ENCODE measurements at regions not wholly inside any gene's neighbourhood (a gene's known extent, or its start where the extent isn't known, plus 50 kb on each side); places are given as distances from the start of the nearest gene placed in this dataset.

DNA sequence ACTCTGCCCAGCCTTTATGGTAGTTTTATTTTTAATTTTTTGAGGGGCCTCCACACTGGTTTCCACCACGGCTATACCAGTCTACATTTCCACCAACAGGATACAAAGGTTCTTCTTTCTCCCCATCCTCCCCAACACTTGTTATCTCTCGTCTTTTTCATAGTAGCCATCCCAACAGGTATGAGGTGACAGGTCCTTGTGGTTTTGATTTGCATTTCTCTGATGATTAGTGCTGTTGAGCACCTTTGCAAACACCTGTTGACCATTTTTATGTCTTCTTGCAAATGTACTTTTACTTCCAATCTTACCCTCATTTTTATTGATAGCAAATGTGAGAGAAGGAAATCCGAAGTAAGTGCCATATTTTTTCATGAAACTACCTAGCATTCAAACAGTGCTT is 195.4 kb upstream of the PREP start:
- DNase-seq, result no peak

DNA sequence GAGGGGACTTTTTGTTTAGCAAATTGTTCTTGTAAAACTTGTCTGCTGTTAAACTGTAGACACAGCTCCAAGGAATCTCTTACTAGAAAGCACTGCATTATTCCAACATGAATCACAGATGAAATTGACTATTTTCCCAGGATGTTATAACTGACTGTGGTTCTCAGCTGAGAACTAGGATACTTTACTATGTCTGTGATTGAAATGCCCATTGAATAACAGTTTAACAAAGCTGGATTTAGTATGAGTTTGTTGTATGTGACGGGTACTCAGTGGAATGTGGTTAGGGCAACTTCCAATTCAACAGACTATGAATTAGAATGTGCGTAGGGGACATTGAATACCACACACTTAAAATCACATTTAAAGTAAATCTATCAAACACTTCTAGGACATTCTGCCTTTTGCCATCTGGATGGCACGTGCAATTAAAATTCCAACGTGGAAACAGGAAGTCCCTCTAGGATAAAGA is 193.4 kb upstream of the PREP start:
- no peak for DNase-seq

DNA sequence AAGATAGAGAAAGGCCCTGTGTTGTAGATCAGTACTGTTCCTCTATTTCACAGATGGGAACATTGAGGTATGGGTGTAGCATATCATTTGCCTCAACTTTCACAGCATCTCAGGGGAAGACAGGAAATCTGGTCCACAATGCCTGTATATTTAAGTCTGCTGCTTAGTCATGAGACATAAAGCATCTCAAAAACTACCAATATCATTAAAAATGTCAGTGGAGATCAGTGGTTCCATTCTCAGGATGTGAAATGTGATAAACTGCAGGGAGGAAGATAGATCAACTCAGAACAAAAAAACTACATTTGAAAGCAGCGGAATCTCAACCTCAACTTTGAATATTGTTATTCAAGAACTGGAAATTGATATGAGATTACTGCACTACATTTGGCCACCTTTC is 192.9 kb upstream of the PREP start:
- no peak for DNase-seq

DNA sequence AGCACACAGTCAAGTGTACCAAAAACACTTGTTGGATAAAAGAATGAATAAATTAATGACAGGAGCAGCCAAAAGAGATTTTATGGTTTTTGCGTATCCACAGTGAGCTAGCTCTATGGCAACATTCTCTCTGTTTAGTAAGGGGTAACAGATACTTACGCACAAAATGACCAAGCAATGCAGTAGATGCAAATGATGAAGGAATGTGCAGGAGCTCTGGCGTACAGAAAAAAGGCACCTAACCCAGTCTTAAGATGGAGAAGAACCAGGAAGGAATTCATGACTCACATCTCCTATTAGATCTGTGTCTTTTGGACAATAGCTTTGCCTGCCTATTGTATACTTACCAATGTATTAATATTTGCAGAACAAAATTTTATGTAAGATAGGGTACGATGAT is 191.9 kb upstream of the PREP start:
- DNase-seq, result no peak

DNA sequence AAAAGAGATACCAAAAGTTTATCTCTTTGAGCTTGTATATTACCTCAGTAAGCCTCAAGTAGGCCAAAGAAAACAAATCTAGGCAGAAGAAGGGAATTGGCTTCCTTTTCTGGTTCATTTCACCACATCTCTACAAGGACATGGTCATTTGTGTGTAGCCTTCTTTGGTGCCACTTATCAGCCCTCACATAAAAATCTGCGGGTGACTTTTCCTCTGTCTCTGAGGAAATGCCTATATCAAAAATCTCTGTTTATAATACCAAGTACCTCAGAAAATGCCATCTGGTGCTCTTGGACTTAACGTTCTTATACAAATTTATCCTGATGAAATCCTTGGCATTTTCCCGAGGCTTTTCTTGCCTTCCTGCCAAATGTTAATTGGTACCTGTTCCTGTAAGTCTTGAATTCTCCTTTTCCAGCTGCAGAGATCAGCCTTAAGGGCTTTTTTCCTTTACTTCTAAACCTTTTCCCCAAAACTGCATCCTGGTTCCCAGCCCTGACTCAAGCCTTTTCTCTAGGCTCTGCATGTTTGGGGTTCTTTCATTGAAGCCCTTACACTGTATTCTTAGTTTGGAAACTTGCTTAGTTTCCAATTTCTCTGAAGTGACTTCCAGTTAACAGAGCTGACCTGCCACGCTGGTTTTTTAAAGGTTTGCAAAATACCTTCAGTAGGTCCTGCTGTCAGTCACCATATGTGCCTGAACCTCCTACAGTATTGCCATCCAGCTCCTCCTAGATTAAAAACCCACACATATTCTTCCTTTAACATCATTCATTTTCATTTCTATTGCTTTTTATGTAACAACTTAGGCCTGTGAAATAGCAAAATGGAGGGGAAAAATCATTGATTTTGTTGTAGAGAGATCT is 191.2 kb upstream of the PREP start:
- DNase-seq, result no peak

DNA sequence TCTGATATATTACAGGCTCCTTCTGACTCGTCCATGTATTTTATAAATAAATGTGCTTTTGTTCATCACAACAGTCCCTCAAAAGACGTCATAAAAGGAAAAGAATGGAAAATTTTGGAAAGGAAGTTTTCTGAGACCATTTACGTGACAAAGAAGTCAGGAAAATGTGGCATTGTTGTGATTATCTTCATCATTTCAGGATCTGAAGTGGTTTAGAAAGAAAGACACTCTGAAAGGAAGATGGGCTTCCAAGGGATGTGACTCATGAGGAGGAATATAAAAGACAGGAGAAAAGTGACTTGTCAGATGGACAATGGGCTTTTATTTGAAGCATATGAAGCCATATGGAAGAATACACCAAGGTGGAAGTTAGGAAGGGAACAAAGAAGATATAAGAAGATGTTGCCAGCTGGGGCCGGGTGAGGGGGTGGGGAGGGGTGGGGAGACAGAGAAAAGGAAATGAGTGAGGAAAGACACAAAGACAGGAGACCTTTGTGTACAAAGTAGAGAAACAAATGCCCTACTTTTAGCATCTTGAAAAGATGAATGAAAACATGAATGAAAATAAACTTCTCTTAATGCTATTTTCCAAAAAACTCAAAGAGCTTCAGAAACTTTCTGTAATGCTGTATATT is 190.3 kb upstream of the PREP start:
- DNase-seq, result no peak

DNA sequence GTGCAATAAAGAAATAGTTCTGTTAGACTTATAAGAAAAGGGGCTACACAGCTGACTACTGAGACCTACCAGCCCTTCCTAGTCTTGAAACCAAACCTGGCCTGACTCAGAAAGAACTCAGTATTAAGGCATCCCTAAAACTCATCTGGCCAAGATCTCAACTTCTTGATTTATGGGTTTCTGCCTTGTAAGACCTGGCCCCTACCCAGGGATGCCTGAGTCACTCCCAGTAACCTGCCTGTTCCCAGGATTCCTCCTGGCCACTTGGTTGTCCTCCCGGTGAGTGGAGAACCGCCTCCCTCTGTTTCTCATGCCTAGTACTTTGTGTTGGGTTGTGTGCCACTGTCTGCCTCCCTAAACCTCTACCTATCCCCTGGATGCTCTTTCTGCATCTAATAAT is 189.4 kb upstream of the PREP start:
- no peak for DNase-seq

DNA sequence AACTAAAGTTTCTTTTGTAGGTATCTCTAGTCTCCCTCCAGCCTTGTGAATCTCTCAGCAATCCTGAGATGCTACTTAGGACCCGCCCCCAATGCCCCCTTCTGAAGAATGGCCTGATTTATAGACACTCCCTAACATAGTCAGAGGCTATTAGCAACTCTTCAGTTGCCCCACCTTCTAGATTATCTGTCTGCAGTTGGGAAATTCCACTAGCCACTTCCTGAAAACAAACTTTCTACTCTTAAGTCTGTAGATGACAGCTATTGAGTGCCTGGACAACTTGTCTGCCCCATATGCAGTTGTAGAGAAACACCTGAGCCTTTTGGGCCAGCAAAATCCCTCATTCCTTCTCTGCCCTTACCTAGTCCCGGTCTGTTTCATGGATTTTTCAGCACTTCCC is 188.2 kb upstream of the PREP start:
- no peak for DNase-seq

DNA sequence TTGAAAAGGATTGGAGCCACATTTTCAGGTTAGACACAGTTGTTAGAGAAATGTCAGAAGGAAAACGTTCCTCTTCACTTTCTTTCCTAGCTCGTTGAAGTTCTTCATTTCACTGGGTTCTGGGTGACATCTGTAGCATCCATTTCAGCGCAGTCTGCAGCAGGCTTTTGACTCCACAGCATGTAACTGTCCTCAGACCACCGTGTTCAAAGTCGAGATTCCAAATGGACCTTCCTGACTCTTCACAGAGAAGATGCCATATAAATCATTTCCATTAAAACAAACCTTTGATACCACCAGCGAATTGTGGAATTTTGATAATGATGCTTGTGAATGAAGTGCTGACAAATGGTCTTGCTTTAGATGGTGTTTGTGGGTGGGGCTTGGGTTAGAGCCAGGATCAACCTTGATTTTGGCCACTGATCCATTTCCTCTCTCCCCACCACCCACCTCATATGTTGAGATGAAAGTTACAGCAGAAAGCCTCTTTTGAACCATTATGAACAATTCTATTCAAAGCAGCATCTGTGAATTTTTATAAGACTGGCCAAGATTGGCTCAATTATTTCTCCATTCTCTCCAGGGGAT is 185.3 kb upstream of the PREP start:
- DNase-seq, result no peak

DNA sequence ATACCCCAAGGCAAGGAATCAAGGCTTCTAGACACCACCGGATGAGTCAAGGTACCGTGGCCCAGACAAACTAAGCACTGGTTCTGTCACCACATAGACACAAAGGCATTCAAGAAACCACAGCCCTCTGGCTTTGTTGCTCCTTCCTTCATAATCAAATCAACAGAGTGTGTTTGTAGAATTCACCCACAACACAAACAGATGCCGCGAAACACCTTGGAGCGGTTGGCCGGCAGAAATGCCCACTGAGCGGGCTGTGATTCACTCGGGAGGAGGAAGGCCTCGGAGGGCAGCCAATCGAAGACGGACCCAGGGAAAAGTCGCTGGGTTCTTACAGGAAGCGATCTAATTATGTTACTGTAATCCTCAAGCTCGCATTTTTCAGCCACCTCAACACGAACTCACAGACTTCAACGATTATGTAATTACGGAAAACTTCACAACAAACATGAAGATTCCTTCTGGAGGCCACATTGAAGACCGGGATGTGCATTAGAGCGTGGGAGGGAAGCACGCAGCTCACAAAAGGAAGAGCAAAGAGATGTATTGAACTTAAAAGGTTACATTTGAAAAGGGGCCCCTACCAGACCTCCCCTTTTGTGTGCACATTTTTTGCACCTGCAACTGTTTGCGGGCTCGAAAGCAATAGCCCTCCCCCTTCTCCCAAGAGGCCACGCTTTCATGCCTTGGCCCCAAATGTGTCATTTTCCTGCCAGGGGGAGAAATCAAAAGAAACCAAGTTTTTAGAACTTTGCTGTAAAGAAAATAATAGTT is 184.7 kb upstream of the PREP start:
- no peak for DNase-seq

DNA sequence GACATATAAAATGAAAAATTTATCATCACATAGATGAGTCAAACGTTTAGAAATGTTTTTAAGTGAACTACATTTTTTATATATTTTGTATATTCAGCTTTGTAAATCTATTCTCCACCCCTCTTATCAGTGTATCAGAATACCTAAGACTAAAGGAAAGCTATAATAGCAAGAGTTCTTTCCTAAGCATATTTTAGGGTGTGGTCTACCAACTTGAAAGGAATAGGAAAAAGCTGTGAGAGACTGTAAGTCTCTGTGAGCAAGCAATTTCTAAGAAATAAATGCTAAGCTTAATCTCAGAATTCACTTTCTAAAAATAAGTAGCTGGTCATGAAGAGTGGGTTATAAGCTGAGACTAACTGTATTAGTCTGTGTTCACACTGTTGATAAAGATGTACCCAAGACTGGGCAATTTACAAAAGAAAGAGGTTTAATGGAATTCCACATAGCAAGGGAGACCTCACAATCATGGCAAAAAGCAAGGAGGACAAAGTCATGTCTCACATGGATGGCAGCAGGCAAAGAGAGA is 175.4 kb upstream of the PREP start:
- DNase-seq, result no peak

DNA sequence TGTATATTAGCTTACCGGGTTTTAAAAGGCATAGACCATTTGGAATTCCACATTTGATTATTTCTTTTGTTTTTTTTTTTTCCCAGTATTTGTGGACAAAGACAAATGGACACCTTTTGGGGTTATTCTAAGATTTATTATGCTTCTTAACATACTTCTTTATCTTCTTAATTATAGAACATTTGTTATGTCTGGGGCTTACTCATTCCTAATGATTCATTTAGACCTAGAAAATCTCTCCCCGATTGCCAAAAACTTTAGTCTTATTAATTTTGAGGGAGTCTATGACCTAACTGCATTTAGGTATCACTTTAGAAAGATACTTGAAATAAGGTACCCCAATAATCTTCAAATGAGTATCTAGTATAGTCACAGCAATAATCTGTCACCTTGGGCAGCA is 170.7 kb upstream of the PREP start:
- no peak for DNase-seq

DNA sequence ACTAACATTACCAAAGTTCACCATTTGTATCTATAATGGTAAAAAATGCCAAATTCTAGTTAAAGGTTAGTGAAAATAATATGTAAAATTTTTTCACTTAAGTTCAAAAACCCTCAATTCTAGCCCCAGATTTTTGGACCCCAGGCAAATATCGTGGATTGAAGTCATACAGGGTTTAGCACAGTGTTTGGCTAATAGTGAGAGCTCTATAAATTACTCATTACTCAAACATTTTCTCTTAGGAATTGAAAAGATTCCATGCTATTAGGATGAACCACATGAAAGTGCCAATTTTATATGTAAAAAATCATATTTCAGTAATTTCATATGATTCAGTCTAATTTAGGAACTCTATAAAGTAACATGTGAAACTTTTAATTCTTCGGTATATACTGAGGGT is 170.3 kb upstream of the PREP start:
- DNase-seq, result no peak

DNA sequence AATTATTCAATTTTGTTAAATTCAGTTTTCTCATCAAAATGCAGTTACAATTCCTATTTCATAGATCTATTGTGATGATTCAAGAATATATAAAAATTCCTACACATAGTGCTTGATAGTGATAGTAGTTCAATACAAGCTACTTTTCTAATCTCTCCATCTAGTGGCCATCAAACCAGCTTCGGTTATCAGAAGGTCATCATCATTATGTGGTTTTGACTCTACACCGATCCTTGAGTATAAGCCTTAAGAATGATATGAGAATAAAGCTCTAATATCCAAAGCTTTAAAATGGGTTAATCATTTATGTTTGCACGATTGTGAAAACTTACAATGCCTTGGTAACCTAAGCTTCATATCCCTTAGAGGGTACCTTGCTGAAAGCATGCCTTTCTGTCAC is 167.5 kb upstream of the PREP start:
- no peak for DNase-seq

DNA sequence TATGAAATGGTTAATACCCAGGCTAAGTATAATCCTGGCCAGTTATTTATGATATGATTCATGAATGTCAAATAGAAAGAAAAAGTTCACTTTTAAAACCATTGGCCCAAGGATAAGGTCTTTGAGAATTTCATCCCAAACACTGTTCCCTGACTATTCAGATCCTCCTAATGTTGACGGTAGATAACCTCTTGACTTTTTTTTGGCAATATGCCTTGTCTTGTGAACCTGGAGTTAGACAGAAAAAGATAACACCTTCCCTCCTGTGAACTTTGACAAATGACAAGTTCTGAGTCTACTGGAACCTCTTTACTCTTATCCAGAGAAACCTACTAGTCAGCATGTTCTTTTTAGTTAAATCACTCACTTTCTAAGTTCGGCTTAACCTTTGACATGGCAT is 166.8 kb upstream of the PREP start:
- no peak for DNase-seq

DNA sequence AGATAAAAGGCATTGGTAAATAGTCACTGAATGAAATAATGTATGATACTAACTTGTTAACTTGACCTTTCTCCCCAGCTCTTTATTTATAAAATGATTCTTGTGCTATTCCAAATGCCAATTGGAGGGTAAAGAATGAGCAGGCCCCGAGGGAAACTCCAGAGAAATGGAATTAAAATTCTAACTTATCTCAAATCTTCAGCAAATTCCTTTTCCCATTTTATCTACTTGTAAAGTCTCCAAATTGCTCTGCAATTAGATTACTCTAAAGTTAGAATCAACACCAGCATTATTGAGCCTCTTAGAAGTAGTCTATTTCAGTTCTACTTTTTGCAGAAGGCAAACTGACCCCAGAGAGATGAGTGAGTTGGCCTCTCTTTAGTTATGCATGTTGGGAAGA is 165.9 kb upstream of the PREP start:
- no peak for DNase-seq

DNA sequence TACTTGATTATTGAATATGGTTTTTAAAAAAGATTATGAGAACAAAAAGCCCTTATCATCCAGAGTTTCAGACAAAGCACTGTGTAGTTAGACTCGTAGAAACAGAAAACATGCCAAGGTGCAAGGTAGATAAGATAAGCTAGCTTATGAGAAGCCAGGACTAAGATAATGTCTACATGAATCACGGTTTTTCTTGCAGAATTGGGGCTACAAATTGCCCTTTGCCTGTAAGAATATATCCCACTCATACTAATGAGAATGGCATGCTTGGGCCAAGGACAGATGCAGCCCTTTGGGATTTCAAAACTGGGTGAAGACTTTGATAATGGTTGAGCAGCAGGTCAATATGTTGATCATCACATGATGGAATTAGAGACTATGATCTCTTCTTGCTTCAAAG is 165.3 kb upstream of the PREP start:
- DNase-seq, result no peak

DNA sequence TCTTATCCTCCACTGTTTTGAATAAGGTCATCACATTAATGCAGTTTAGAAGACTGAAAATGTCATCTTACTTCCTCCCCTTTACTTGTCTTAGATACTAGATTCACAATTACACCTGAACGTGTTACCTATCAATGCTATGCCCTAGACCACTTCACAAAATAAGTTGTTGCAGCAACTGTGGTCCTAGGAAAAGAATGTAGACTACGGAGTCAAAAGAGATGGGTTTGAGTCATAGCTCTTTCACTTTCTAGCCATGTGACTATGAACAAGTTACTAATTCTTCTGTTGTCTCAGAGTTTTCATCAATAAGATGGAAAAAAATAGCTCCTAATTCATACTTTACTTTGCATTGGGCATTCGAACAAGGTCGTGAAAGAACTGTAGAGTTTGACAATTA is 164.3 kb upstream of the PREP start:
- DNase-seq, result no peak

DNA sequence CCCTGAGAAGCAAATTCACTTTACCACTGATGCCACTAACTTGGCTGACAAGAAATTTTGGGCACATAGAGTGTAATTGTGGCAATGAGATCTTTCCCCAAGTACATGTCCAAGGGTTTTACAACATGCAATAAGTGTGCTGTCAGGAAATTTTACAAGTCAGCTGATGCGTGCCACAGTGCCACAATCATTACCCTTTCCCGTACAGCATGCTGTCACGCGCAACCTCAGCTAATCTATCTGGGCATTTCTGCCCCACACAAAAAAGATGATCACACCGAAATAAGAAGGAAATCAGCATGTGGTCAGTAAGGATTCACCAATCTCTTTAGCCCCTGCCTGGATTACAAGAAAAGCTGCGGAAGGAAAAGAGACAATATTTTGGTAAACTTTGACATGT is 163.6 kb upstream of the PREP start:
- DNase-seq, result no peak

DNA sequence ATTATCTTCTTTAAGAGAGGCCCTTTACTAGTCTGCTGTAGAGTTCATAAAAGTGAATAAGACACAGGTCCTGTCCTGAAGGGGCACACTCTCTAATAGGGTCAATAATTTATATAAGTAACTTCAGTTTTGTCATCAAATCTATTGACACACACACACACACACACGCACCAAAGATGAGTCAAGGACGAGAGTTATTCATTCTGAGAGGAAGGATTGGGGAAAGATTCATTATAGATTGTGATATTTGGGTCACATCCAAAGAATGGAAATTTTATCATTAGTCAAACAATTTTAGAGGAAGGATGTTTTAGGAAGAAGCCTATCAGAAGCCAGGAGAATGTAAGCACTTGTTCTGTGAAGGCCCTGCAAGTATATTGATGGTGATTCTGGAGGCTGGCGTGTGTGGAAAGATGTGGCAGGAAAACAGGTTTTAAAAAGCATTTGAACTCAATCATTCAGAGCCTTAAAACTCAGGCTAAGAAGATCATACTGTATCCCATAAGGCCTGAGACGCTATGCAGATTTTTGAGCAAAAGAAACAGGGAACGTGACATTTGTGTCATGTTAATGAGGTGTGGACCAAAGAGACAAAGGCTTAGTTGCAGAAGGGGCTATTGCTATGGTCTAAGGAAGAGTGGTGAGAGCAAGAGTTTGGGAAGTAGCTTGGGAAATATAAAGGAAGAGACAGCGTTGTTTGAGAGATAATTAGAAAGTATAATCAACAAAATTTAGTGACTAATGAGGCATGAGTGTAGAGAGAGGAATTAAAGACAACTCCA is 161.4 kb upstream of the PREP start:
- DNase-seq, result no peak

DNA sequence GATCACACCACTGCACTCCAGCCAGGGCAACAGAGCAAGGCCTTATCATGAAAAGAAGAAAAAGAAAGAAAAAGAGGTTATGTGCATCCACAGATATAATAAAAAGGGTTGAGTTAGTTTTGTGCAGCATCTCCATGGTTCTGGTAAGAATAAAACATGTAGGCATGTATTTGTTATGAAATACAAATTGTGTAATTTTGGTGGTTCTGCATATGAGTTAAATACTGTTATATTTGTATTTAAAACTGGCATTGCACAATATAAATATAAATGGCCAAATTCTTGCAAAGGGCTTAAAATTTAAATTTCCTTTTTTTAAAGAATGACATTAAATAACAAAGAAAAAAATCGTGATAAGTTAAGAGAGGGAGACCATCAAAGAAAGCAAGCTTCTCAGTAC is 159.1 kb upstream of the PREP start:
- DNase-seq, result no peak

DNA sequence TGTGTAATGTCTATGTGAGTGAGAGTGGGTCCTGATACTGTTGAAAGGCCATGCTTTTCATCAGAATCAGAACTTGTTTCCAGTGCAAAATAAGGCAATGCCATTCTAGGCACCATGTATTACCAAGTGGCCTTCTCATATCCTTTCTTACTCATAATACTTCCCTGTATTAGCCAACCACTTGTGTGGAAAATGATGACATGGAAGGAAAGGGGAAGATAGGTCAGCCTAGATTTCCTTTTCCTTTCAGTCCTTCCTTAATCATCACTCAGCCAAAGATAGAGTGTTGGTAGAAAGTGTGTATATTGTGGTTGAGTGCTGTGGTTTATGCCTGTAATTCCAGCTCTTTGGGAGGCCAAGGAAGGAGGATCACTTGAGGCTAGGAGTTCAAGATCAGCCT is 158.6 kb upstream of the PREP start:
- no peak for DNase-seq

Data from NCI-H187 (cell line).